Gastroesophageal sphincter (tissue), 3 donors: ENCODE measurements at regions not wholly inside any gene's neighbourhood (a gene's known extent, or its start where the extent isn't known, plus 50 kb on each side); places are given as distances from the start of the nearest gene placed in this dataset.

ENCODE experiments used
- CTCF ChIP-seq, 4 experiments: fragments of 200-600 bp in 2 of 4; fragments of 450-650 bp in 2 of 4; sonication (generic) in 1 of 4; IDR thresholded peaks; one replicate each; pipeline ENCODE4 v1.5.1; 2017 to 2019; ENCODE audit warnings: antibody characterized with exemption in 4 of 4, mild to moderate bottlenecking in 2 of 4, moderate library complexity in 2 of 4
- EP300 ChIP-seq: sonication (generic); formaldehyde crosslinking; IDR thresholded peaks from one replicate; pipeline ENCODE4 v1.6.1; 2017; ENCODE audit warnings: antibody characterized with exemption, mild to moderate bottlenecking
- POLR2AphosphoS5 ChIP-seq: sonication (generic); formaldehyde crosslinking; IDR thresholded peaks from one replicate; pipeline ENCODE4 v1.6.1; 2017; ENCODE audit warnings: antibody characterized with exemption

DNA sequence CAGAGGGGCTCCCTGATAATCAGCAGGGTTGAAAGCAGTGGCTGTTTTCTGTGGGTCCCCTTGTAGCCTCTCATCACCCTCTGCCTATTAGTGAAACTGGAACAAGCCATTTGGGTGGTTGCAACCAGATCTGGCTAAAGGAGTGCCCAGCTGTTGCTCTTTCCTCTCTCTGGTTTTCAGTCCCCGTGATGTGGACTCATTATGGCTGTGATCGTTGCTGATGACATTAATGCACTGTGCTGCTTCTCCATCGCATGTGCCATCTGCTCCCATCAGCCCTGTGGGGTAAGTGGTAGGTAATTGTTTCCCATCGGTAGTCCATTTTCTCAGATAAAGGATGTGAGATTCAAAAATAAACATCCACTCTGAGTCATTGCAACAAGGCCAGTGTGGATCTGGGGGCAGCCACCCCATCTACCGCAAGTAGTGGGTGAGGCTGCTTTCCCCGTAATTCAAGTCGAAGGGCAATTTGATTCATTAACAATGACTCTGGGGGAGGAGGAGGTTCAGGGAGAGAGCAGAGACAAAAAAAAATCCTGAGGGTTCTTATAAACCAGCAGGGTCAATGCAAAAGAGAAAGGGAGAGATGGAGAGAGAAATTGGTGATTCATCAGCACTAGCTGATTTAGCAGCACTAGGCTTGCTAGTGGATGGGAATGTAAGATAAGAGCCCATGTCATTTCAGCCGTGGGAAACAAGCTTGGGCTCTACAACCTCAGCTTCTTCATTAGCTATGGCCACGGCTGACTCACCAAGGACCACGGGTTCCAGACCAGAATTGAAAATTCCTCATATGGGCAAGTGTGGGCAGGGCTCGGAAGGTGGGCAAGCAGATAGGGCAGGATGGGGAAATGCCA lies 357.8 kb downstream of the MID1IP1 start:
- TF ChIP-seq POLR2AphosphoS5 (no peak), EP300 (no peak), CTCF (IDR thresholded peaks at IDR 0.05) (no peak)
